Stomach (tissue), 4 donors: ENCODE measurements at regions not wholly inside any gene's neighbourhood (a gene's known extent, or its start where the extent isn't known, plus 50 kb on each side); places are given as distances from the start of the nearest gene placed in this dataset.
A peak's percentile ranks its signal among the peaks of the same experiment; 100 is the strongest.

ENCODE experiments used
- EP300 ChIP-seq: sonication (generic); formaldehyde crosslinking; IDR thresholded peaks from one replicate; pipeline ENCODE4 v1.6.1; 2017; ENCODE audit warnings: antibody characterized with exemption
- POLR2A ChIP-seq, 4 donors: fragments of 450-650 bp; IDR thresholded peaks; one replicate each; pipeline ENCODE4 v1.6.1; 2016; ENCODE audit warnings: antibody characterized with exemption in 4 of 4, control low read depth in 2 of 4, mild to moderate bottlenecking in 1 of 4, moderate library complexity in 1 of 4
- TF ChIP-seq, protein P1 (sequence below), 7 experiments: fragments of 450-650 bp in 4 of 7; fragments of 200-600 bp in 3 of 7; sonication (generic) in 3 of 7; IDR thresholded peaks; one replicate each; pipeline ENCODE4 v1.5.1; 2016 to 2019; ENCODE audit warnings: antibody characterized with exemption in 7 of 7, control low read depth in 2 of 7, mild to moderate bottlenecking in 1 of 7

DNA sequence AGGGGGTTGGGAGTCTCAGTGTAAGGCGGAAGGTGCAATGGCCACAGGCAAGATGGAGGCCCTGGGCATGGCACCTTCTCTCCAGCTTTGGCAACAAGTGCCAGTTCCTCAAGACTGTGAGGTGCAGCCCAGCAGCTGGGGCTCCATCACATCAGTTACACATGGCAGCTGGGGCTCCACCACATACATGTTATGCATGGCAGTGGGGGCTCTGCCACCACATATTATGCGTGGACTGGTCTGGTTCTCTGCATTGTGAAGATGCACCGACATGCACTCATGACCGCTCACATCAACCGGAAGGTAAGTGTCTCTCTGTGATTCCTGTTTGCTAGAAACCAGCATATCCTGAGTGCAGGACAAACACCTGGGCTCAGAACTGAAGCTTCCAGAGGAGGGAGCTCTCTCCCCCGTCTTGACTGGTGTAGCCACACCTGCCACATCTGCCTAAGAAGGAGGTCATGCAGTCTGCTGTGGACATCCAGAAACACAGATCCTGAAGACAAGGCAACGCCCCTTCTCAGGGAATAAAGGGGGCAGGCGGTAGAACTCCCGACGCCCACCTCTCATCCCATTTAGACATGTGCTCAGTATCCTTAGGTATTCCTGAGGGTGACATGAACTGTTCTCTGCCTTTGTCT, 104.1 kb upstream of the TMPRSS2 start:
- TF ChIP-seq, protein P1, sequence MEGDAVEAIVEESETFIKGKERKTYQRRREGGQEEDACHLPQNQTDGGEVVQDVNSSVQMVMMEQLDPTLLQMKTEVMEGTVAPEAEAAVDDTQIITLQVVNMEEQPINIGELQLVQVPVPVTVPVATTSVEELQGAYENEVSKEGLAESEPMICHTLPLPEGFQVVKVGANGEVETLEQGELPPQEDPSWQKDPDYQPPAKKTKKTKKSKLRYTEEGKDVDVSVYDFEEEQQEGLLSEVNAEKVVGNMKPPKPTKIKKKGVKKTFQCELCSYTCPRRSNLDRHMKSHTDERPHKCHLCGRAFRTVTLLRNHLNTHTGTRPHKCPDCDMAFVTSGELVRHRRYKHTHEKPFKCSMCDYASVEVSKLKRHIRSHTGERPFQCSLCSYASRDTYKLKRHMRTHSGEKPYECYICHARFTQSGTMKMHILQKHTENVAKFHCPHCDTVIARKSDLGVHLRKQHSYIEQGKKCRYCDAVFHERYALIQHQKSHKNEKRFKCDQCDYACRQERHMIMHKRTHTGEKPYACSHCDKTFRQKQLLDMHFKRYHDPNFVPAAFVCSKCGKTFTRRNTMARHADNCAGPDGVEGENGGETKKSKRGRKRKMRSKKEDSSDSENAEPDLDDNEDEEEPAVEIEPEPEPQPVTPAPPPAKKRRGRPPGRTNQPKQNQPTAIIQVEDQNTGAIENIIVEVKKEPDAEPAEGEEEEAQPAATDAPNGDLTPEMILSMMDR (IDR thresholded peaks at IDR 0.05), result peak in 1 of 7 experiments; percentile 28
- TF ChIP-seq EP300 (no peak), POLR2A (IDR thresholded peaks at IDR 0.05) (no peak)
